GM20000 (cell line): ENCODE measurements at regions not wholly inside any gene's neighbourhood (a gene's known extent, or its start where the extent isn't known, plus 50 kb on each side); places are given as distances from the start of the nearest gene placed in this dataset.

Source experiments
- DNase-seq: peaks from one replicate; pipeline ENCODE4 v3.0.0; 2012; ENCODE audit warnings: low spot score
- TF ChIP-seq, protein P1 (sequence below): IDR thresholded peaks from 2 replicates; pipeline ENCODE4 v1.5.1; 2012; ENCODE audit warnings: mild to moderate bottlenecking, control low read depth; ENCODE audit errors: extremely low read depth, missing control alignments

DNA sequence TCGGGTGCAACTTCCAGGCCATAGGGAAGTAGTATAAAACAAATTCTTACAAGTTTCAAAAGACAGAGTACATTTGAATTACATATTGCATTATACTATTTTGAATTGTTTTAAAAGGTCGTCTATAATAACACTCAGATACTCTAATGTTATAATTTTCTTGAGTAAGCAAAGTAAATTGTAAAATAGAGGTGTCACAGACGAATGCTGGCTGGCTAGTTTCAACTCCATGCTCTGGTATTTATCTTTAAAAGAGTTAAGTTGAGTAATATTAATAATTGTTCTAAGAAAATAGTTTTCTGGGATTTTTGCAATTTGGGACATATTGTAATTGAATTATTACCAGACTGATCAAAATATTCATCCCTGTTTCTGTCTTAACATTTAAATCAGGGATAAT is 764.9 kb downstream of the TECRL start:
- no peak for DNase-seq
- TF ChIP-seq, protein P1, sequence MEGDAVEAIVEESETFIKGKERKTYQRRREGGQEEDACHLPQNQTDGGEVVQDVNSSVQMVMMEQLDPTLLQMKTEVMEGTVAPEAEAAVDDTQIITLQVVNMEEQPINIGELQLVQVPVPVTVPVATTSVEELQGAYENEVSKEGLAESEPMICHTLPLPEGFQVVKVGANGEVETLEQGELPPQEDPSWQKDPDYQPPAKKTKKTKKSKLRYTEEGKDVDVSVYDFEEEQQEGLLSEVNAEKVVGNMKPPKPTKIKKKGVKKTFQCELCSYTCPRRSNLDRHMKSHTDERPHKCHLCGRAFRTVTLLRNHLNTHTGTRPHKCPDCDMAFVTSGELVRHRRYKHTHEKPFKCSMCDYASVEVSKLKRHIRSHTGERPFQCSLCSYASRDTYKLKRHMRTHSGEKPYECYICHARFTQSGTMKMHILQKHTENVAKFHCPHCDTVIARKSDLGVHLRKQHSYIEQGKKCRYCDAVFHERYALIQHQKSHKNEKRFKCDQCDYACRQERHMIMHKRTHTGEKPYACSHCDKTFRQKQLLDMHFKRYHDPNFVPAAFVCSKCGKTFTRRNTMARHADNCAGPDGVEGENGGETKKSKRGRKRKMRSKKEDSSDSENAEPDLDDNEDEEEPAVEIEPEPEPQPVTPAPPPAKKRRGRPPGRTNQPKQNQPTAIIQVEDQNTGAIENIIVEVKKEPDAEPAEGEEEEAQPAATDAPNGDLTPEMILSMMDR: no peak

DNA sequence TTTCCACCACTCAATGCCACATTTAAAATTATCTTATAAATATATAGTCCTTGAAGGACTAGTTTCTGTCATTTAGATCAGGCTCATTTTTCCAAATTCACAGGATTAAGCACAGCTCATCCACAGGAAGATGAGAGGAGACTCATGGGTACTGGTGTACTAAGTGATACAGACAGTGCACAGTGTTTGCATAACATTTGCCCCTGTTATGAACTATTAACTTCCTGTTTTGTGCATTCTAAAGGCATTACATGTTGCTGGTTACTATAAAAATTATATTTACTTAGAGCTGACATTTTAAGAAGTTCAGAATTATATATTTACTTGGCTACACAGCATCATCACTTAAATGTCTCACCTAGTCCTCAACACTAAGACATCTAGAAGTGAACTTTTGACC is 772.0 kb downstream of the TECRL start:
- no peak for DNase-seq

DNA sequence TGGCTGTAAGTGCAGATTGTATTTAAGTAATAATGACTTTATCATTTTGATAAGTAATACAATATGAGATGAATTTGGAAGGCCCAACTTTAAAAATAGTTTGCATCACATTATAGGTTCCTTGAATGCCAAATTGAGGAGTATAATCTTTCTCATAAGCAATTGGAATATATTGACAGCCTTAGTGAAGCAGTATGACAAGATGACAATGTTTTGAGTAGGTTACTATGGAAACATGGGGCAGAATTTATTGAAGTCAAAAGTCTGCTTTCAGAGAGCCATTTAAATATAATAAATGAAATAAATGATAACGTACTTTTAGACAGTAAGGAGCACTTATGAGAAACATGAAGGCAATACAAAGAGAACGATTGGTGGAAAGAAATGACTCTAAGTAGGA is 776.4 kb downstream of the TECRL start:
- TF ChIP-seq, protein P1: no peak

More for the DNA sequence above, 772.0 kb downstream of the TECRL start:
- TF ChIP-seq, protein P1: no peak

DNA sequence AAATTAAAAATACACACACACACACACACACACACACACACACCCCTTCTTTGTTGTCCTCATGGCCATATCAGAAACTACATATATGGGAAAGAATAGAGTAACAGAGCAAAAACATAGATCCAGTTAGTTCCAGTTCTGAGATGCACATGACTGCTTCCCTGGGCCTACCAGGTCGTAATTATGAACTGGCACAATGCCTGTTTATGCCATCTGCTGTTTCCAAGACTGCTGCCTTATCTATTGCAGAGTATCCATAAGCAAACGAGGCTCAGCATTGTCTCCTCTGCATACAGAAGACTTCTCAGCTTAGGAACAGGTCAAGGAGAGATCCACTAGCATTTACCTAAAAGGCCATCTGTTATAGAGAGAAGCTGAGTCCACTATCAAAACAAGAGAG is 789.0 kb downstream of the TECRL start:
- DNase-seq: no peak
- TF ChIP-seq, protein P1: no peak

More for the DNA sequence above, 776.4 kb downstream of the TECRL start:
- DNase-seq: no peak

DNA sequence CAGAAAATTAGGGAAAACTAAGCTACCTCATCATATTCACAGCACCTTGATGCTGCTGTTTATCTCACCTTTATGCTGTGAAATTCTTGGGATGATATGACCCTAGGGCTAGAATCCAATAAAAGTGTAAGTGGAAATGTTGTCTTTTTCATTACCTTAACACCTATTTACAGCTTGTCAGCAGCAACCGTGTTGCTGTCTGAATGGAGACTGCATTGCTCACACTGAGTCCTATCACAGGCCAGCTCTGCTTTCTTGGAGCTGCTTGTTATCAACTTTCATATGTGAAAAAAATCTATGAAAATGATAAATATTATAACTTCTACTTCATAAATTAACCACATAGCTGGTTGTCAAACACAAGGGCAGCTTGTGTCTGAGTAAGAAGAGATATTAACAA is 789.5 kb downstream of the TECRL start:
- TF ChIP-seq, protein P1: no peak
- DNase-seq: no peak

DNA sequence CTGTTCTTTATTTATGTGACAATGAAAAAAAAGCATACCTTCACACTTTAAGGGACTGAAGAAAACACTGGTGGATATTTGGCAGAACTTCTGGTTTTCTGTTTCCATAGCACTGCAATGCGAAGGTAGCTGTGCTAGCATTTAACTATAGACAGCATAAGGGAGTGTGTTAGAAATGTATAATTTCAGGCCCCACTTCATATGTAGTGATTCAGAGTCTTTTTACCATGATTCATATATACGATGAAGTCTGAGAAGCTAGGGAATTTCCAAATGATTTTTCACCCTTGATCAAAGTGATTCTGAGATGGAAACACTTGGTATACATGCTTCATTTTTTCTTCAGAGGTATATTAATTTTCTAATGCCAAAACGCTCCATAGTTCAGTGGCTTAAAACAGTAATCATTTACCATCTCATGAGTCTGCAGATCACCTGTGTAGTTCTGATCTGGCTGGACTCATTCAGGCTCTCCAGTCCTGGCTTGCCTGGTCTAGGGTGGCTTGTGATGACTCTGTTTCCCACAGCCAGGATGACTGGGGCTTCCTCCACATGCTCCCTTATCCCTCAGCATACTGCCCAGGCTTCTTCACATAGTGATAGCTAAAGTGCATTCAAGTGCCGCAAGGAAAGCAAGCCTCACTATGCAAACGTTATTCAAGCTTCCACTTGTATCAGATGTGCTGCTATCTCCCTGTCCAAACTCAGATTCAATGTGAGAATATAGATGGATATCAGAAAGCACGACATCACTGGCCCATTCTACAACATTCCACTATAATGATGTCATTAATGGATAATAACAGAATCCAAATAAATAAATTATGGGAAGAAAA is 790.1 kb downstream of the TECRL start:
- TF ChIP-seq, protein P1: no peak
- DNase-seq: no peak

DNA sequence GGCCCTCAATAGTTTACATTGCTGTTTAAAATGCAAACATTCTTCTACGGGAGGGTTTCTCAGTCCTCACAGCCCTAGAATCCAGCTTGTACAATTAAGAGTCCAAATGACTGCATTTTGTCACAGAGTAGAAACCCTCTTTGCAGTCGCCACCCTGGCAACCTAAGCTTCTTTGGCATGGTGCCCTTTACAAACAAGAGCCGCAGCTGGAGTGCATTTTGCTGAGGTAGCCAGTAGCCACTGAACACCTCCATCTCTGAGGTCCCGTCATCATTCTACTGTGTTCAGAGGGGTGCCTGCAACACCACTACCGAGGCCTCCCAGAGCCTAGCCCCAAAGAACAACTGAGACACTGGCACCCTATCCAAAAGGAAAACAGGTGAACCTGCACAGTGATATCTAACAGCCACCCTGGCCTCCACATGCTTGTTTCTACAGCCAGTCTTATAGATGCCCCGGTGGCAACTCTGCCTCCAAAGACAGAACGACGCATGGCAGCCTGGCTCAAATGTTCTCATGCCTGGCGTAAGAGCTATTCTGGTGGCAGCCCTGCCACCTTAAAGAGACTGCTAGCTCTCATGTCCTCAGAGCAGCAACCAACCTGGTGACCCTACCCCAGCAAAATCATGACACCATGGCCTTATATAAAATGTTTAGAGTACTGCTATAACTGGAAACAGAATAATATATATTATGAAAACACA is 801.9 kb downstream of the TECRL start:
- TF ChIP-seq, protein P1: no peak
- DNase-seq: no peak
